ENCODE measurements at regions not wholly inside any gene's neighbourhood (a gene's known extent, or its start where the extent isn't known, plus 50 kb on each side); places are given as distances from the start of the nearest gene placed in this dataset.

GRCh38 chr1:238998577-238998976 is 387.8 kb upstream of the CHRM3 start:
- no peak overlapping the region for H2BK15ac ChIP-seq (ENCODE audit: low read depth, low read length)
- H2BK5ac ChIP-seq (ENCODE audit: insufficient read length, low read length): no peak overlapping the region
- H4K91ac ChIP-seq (ENCODE audit: insufficient read length, low read depth, low read length): no peak overlapping the region
- Mint-ChIP-seq H3K9me3 (no peaks in the 10 kb centered on the region), H3K27ac (no peak overlapping the region), H3K4me3 (no peak overlapping the region), H3K4me1 (no peaks in the 10 kb centered on the region), H3K27me3 (ENCODE audit: low read depth) (no peaks in the 10 kb centered on the region), H3K36me3 (ENCODE audit: insufficient read depth in 1 of 3, low read depth in 3 of 3) (no peaks in the 10 kb centered on the region)
- H2BK20ac ChIP-seq (ENCODE audit: low read depth, low read length, poor library complexity, severe bottlenecking): no peak overlapping the region
- H3K4ac ChIP-seq (ENCODE audit: low read depth, low read length): no peak overlapping the region
- H2AK5ac ChIP-seq (ENCODE audit: insufficient read length, low read length): no peak overlapping the region
- no peaks in the 10 kb centered on the region for H4K20me1 ChIP-seq (ENCODE audit: control insufficient read depth, insufficient read depth, insufficient read length)
- no CpG with 5 or more reads among the region's 3 CpGs for WGBS (ENCODE audit: extremely low coverage, insufficient read length, low lambda C conversion rate)
- H3K56ac ChIP-seq (ENCODE audit: insufficient read length, low read depth, low read length): no peak overlapping the region
- no peak for DNase-seq
- H3K14ac ChIP-seq (ENCODE audit: insufficient read depth, low read length): no peak overlapping the region
- H4K5ac ChIP-seq (ENCODE audit: insufficient read length, low read depth, low read length): no peak overlapping the region
- no peak overlapping the region for H3K23ac ChIP-seq (ENCODE audit: insufficient read length, low read depth, low read length)
- H3K9ac ChIP-seq (ENCODE audit: extremely low read depth, insufficient read length, low read length): no peak overlapping the region
- H3K4me2 ChIP-seq (ENCODE audit: insufficient read depth, insufficient read length, low read length): no peak overlapping the region
- H3K27ac ChIP-seq (ENCODE audit: insufficient read length, low read depth, low read length): no peak overlapping the region
- no peak overlapping the region for H2BK120ac ChIP-seq (ENCODE audit: low read depth, low read length, poor library complexity, severe bottlenecking)
- no peak overlapping the region for H2AFZ ChIP-seq (ENCODE audit: low read length)
- no peak overlapping the region for H4K8ac ChIP-seq (replicated peaks; ENCODE audit: insufficient read length, low read depth, low read length)
- H3K18ac ChIP-seq (ENCODE audit: insufficient read length, low read depth, low read length): no peak overlapping the region
- H3K79me2 ChIP-seq (ENCODE audit: insufficient read depth, low read length): no peaks in the 10 kb centered on the region
- no peaks in the 10 kb centered on the region for H3K23me2 ChIP-seq (ENCODE audit: insufficient read length, low read depth, low read length, poor library complexity, severe bottlenecking)
- no peak overlapping the region for H2BK12ac ChIP-seq (ENCODE audit: insufficient read length, low read depth, low read length)
- no peaks in the 10 kb centered on the region for H3K79me1 ChIP-seq (ENCODE audit: insufficient read depth, low read depth, low read length, poor library complexity, severe bottlenecking)
- H3T11ph ChIP-seq (ENCODE audit: low read length): no peak overlapping the region
- no peaks in the 10 kb centered on the region for H3K27me3 ChIP-seq (ENCODE audit: insufficient read depth, low read length)
- TF ChIP-seq CTCF (conservative IDR thresholded peaks at IDR 0.05): no peak
- H3K9me3 ChIP-seq (ENCODE audit: control insufficient read depth, low read depth, low read length): no peaks in the 10 kb centered on the region
- H3K4me1 ChIP-seq (ENCODE audit: insufficient read depth, low read length): no peaks in the 10 kb centered on the region
